UCSD-AML1 (cell line): ENCODE measurements at regions not wholly inside any gene's neighbourhood (a gene's known extent, or its start where the extent isn't known, plus 50 kb on each side); places are given as distances from the start of the nearest gene placed in this dataset.
"Not testable (repeated sequence)": the region's sequence is repeated elsewhere in the genome, so short reads cannot be mapped to it uniquely, and the experiment has no call there.

Experiments used
- DNase-seq: peaks from one replicate; lab custom pipeline; 2025; ENCODE audit not compliant: unreplicated experiment; lab: John Stamatoyannopoulos, UW

DNA sequence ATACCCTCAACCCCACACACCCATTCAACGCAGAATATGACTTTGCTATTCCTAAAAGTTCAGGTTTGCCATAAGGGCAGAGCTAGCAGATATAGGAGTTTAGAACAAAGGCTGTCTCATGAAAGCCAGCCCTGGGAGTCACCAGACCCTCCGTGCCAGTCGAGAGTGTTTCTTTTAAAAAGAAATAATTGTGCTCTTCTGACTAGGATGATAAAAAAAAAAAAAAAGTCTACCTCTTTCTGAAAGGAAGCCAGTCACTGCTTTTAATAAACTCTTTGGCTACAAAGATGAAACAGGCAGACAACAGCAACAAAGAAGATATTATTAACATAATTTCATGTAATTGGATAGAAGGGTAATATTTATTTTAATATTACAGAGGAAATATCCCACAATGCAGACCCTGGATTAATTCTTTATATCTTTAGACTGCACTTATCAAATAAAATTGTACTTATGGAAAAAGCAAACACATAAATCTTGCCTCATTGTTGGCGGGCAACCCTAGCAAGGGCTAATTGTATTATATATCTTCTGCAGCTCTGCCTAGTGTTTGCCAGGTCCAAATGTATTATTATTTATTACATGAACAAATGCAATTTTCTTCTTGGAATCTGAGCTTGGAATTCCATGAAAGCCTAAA, 277.5 kb upstream of the DYNLRB2 start:
- no peak for DNase-seq

DNA sequence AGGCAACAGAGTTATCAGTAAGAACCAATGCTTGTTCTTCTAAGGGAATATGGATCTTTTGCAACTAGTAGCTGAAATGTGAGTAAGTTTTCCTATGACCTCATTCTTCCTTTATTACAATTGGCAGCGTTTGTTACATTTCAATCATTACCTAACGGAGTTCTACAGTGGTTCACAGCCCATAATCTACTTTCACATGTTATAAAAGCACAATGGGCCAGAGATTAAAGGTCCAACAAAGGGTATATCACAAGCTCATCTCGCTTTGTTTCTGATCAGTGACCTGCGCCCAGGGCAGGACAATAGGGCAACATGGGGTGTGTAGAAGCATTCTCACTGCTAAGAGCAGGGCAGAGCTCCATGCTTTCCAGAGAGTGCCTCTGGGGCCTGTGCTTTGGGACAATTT, 279.9 kb upstream of the DYNLRB2 start:
- no peak for DNase-seq

DNA sequence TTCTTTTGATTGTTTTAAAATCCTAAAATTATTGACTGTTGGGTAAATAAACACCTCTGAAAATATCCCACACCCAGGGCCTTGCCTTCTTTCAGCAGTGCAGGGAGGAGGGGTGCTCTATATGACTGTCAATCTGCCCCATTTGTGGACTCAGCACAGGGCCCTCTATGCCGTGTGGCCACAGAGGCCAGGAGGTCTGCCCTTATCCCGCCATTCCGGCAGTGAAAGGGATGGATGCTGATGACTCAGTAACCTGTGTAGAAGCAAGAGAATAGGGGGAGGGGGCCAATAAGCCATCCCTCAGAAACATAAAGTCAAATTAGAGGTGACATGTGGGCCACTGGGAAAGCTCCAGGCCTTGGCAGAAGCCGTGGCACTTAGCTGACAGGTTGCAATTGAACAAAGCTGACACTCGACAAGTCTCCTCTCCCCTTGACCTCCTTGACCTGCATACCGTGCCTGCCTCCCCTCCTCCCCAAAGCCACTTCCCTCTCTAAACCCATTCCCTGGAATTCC, 281.4 kb upstream of the DYNLRB2 start:
- no peak for DNase-seq

DNA sequence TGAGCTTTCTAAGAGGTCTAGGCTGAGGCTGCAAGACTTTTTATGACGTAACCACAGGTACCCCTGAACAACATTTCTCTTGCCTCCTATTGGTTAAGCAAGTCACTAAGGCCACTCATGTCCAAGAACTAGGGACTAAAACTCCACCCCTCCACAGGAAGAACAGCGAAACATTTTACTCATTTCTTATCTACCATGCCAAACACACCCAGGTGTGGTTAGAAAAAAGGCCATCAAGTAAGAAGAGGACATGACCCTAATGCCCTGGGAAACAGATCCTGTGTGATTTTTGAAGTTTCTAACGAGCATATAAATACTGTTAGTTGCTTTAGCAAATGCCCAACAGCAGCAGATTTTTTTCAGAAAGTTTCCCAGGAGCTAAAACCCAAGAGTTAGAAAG, 282.4 kb upstream of the DYNLRB2 start:
- no peak for DNase-seq

DNA sequence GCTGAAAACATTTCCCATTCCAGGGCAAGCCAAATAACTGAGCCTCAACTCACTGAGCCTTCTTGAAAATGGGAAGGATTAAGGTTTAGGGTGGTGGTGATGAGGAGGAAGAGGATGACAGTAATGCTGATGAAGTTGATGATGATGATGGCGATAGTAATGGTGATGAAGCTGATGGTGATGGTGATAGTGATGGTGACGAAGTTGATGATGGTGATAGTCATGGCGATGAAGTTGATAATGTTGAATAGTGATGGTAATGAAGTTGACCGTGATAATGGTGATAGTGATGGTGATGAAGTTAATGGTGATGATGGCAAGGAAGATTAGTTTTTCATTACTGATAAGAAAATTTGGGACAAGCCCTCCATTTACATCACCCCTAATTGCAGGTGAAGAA, 285.8 kb upstream of the DYNLRB2 start:
- DNase-seq: no peak

DNA sequence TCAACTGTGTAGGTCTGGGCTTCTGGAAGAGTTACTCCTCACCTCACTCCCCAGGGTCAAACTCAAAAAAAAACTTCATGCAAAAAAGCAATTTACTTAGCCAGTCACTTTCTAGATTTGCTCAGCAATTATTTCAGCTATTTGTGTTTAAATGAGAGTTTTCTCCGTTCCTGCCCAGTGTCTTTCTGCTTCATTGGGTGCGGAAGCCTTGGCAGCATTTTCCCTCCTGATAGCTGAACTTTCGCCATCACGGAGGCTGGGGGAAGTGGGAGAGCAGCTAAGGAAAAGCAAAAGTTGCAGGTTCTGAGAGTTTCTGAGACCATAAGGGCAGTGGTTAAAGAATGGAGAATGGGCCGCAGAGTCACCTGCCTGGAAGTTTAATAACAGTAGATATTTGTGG, 287.1 kb upstream of the DYNLRB2 start:
- DNase-seq: no peak

DNA sequence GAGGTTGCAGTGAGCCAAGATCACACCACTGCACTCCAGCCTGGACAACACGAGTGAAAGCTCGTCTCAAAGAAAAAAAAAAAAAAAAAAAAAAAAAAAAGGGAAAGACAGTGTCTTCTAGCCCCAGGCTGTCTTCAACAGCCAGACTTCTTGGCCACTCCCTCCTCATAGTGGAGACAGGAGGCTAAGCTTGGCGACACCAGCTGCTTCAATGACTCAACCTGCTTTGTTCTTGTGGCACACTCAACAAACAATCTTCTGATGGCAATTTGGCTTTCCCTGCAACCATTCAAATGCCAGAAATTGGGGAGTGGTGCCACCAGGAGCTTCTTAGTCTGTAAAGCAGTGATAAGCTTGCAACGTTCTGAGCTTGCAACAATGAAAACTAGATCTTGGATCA, 290.4 kb upstream of the DYNLRB2 start:
- DNase-seq: no peak

DNA sequence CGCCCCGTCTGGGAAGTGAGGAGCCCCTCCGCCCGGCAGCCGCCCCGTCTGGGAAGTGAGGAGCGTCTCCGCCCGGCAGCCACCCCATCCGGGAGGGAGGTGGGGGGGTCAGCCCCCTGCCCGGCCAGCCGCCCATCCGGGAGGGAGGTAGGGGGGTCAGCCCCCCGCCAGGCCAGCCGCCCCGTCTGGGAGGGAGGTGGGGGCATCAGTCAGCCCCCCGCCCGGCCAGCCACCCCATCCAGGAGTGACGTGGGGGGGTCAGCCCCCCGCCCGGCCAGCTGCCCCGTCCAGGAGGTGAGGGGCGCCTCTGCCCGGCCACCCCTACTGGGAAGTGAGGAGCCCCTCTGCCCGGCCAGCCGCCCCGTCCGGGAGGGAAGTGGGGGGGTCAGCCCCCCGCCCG, 297.5 kb upstream of the DYNLRB2 start:
- not testable (repeated sequence) for DNase-seq

DNA sequence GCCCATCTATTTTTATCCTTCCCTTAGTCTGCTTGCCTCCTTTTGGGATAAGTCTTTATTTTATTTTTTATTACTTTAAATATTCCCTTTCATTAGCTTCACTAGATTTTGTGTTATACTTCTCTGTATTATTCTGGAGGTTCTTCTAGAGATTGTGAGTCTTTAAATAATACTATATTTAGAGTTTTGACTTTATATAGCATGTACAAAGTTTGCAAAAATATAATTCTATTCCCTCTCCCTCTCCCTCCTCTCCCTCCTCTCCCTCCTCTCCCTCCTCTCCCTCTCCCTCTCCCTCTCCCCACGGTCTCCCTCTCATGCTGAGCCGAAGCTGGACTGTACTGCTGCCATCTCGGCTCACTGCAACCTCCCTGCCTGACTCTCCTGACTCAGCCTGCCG, 298.5 kb upstream of the DYNLRB2 start:
- DNase-seq: not testable (repeated sequence)

DNA sequence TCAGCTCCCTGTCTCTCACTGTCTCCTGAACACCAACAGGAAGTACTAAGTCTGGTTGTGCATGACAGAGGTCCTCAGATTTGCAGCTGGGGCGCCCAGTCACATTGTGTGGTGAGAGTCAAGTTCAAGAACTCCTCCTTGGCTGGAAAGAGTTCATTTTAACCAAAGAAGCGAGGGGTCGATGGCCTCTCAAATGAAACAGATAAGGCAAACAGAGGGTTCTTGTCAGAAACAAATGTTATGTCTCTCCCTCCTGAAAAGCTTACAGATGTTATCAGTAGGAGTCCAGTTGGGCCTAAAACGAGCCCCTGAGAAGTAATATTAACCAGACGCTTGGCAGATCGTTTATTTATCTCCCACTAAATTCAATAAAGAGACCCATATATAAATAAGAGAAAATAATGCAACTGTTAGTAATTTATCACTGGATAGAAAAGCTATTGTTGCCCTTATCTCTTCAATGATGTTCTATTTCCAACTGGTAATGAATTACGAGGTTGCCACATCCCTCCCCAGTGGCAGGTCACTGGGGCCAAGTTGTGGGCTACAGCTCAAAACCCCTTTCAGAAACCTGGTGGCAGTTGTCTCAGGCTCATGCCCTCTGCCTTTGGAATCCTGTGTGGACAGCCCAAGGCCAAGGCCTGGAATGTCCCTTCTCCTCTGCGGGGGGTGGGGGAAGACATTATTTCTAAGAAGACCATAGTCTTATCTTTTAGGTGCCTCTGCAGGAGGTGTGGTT, 307.5 kb upstream of the DYNLRB2 start:
- no peak for DNase-seq

DNA sequence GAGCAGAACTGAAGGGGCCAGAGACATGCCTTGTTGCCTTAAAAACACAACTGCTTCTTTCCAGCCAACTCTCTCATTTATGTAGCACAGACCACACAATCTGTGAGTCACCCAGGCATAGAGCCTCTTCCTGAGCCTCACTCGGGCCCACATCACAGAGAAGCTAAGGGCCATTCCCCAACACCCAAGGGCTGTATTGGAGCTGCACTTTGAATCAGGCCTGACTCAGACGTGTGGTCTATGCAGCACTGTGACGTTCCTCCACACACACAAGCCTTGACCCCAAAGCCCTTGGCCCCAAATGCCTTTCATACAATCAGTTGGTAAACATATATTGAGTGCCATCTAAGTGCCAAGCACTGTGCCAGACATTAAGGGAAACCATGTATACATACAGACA, 308.9 kb upstream of the DYNLRB2 start:
- no peak for DNase-seq

DNA sequence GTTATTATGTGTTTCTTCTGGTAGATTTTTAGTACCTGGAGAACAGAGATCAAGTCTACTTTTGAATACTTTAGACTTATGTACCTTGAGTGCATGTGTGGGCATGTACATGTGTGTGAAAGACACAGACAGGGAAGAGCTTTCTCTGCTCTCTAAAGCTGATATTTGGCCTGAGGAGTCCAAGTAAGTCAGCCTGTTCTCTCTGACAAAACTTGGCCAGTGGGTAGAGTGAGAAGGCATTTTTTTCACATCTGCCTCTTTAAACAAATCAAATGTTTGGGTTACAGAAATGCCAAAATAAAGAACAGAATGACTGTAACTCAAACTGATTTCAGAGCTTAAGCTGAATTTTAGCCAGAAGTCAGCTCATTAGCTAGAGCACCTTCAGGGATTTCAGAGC, 309.7 kb upstream of the DYNLRB2 start:
- DNase-seq: no peak

DNA sequence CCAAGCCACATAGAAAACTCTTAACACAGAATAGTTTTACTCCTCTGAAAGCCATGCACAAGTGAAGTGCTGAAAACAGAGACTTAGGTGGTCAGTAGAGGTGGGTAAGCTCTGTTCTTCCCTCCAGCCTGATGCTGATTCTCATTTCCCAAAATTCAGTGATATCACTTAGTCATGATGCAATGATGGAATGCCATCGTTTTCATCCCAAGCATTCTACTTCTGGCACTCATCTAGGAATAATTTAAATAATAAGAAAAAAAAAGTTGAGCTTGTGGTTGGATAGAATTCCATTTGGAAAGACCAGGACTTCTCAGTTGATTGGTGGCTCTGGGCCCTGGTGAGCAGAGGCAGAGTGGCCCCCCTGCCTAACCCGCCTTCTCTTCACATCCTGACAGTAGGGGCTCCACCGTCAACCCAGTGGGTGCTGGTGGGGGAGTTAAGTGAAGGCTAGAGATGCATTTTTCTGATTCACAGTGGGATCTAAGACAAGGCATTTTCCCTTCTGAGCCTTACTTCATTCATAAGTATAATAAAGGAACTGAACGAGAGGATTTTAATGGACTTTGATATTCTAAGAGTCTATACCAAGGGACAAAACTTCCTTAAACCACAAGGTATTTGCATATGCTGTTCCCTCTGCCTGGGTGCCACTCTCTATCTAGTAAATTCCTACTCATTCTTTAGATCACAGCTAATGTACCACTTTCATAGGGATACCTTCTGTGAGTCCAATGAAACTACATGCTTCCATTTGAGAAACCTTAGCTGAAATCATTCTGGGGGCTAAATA, 310.3 kb upstream of the DYNLRB2 start:
- no peak for DNase-seq

DNA sequence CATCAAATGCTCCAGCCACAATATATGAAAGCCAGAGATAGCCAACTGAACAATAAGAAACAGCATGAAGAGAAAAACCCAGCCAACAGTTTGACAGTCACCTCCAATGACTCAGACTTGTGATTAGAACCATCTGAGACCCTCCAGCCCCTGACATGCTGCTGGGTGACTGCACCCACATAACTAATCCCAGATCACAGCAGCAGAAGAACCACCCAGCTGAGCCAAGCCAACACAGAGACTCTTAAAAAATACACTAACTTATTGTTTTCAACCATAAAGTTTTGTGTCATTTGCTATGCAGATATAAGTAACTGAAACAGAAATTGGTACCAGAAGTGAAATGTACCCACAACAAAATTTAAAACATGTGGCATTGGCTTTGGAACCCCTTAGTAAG, 314.3 kb upstream of the DYNLRB2 start:
- no peak for DNase-seq

DNA sequence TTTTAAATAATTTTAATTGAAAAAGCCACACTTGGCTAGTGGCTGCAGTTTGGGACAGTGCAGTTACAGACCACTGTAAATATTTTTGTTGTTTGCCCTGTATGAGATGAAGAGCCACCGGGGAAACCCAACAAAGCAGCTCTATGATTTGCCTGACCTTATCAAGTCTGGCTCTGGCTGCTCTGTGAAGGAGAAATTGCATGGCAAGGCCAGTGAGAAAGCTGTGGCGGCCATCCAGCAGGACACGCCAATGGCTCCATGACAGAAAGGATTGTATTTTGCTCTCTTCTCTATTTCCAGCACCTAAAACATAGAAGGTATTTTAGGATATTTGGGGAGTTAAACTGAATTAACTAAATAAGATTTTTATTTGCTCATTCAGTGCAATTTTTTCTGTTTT, 330.0 kb upstream of the DYNLRB2 start:
- DNase-seq: no peak

DNA sequence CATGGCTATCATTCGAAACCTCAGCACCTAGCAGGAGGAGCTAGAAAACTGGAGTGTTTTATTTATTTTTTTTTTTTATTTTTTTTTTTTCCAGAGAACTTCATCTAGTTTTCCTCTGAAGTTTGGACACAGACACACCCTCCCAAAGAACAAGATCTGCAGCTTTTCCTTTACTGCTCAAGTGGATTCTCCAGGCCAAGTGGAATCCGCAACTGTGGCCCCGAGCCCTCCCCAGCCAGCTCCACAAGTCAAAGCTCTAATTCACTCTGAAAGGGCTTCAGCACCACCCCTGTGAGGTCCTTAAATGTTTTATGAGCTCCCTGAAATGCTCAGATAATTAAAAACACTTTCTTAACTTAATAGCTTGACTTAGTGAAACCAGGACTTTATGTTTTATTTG, 332.1 kb upstream of the DYNLRB2 start:
- no peak for DNase-seq

DNA sequence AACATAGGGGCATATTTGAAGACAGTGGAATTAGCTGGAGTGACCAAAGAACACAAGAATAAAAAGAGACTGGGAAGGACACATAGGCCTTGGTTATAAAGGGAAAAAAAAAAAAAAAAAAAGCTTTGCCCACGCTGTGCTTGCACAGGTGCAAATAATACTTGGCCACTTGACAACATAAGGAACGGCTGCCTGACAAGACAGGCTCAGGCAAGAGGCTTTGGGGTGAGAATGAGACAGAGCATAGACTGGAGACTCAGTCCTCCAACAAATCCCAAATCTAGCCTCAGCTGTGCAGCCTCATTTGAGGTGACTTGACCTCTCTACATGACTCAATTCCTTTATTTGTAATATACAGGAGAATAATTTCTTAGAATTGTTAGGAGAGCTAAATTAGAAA, 332.8 kb upstream of the DYNLRB2 start:
- no peak for DNase-seq

DNA sequence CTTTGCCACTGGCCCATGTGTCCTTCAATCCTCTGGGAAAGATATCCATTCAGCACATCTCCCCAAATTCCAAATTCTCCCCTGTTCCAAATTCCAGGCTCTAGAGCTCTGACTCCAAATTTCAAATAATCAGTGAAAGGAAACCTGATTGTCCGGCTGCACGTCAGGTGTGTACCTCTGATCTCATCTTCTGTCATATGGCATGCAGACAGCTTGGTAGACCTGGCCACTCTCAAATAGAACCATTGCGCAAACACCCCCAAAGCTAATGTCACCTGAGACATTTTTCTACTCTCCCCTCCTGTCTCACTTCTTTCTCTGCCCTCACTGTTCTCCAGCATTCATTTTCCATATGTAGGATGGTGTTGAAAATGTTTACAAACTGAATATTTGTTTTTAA, 337.0 kb upstream of the DYNLRB2 start:
- DNase-seq: no peak

DNA sequence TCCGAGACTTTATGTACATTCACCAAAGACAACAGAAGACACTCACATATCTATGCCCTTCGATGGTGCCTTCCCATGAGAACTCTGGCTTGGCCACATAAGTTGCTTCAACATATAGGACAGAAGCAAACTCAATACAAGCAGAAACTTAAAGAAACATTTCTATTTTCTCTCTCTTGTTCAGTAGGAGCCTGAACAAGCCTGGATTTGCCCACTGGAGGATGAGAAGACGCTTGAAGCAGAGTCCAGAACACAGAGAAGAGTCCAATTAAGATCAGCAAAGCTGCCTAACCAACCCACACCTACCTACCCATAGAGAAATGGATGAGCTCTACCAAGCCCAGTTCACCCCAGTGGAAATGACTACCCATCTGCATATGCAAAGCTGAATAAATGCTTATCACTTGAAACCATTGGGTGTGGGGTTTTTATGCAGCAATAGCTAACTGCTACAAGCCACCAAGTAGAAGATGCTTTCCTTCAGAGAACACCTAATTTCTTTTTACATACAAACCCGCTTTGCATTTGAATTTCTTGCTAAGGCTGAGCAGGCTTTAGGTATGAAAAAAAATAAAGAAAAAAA, 337.9 kb upstream of the DYNLRB2 start:
- DNase-seq: no peak

DNA sequence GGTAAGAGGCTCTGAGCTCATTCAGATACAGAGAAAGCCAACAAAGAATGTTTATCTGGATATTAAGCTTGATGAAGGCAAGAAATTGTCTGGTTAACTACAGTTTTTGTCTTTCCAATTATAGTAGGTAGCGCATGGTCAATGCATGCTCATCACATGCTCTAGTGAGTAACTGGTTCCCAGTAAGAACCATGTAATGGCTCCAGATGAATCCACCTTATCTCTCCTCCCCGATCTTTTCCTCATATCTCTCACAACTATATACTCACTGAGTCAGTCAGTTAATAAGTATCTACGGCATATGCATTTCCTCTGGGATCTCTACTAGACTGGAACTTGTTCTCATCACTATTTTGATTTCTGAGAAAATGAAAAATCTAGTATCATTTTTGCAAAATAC, 340.7 kb upstream of the DYNLRB2 start:
- no peak for DNase-seq

DNA sequence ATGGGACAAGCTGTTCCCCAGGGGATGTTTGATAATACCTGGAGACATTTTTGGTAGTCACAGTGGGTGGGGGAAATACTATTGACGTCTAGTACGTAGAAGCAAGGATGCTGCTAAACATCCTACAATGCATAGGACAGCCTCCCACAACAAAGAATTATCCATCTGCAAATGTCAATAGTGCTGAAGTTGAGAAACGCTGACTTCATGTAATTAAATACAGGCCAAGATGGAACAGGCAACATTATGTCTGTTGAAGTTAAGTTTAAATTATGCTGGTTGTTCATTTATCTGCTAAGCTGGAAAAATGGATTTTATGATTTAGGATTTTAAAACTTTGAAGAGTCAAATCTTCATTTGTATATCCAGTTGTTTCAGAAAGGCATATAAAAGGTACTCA, 341.2 kb upstream of the DYNLRB2 start:
- DNase-seq: no peak
